Endothelial cell of umbilical vein (primary cell): ENCODE measurements at regions not wholly inside any gene's neighbourhood (a gene's known extent, or its start where the extent isn't known, plus 50 kb on each side); places are given as distances from the start of the nearest gene placed in this dataset.

Experiments used
- BruUV-seq: library from RNA; stranded (reverse); fragments of 400-500 nt; replicated peaks from 2 replicates; lab custom pipeline; 2021; lab: Mats Ljungman, UMichigan
- CTCF ChIA-PET: fragments of 300-600, 350-600 bp; sonication (Branson Sonifier 250); formaldehyde crosslinking; loops from one replicate; lab custom pipeline; 2021; ENCODE audit warnings: antibody characterized with exemption, inconsistent platforms; lab: Charles Lee
- POLR2A ChIA-PET: fragments of 300-600, 350-600 bp; sonication (Branson Sonifier 250); formaldehyde crosslinking; loops from one replicate; lab custom pipeline; 2021; ENCODE audit warnings: antibody characterized with exemption, inconsistent platforms; lab: Charles Lee
- DNase-seq: peaks from one replicate; pipeline ENCODE4 v3.0.0-alpha.2; 2011; ENCODE audit warnings: low read depth, low spot score
- FAIRE-seq: peaks from 2 replicates; lab custom pipeline; 2011; peaks lifted over from hg19 to GRCh38; lab: Jason Lieb, UNC
- H2AFZ ChIP-seq: 2 replicates; pipeline ENCODE4 v1.6.0; 2012; ENCODE audit warnings: low read depth, low read length, control low read depth, inconsistent platforms
- H3K27ac ChIP-seq: 2 replicates; pipeline ENCODE4 v1.5.1; 2011; ENCODE audit warnings: low read depth, mild to moderate bottlenecking, control low read depth, low read length, moderate library complexity; ENCODE audit not compliant: insufficient read depth
- H3K27me3 ChIP-seq, 2 experiments: 2 replicates each; pipeline versions ENCODE4 v1.6.0 to v1.6.1; 2011; ENCODE audit warnings: low read length in 2 of 2, mixed read lengths in 1 of 2; ENCODE audit not compliant: control insufficient read depth in 2 of 2, insufficient read depth in 2 of 2
- H3K36me3 ChIP-seq, 2 experiments: 2 replicates in 1 of 2; 3 replicates in 1 of 2; pipeline ENCODE4 v1.5.1; 2011; ENCODE audit warnings: low read length in 2 of 2, mild to moderate bottlenecking in 1 of 2, moderate library complexity in 1 of 2; ENCODE audit not compliant: control insufficient read depth in 2 of 2, insufficient read depth in 2 of 2; ENCODE audit errors: extremely low read depth in 1 of 2
- H3K4me1 ChIP-seq: 3 replicates; pipeline ENCODE4 v1.5.1; 2011; ENCODE audit warnings: mild to moderate bottlenecking, low read length; ENCODE audit not compliant: control insufficient read depth, insufficient read depth; ENCODE audit errors: extremely low read depth
- H3K4me2 ChIP-seq: 2 replicates; pipeline ENCODE4 v1.6.1; 2011; ENCODE audit warnings: low read length, control low read depth, mixed read lengths; ENCODE audit not compliant: insufficient read depth
- H3K4me3 ChIP-seq, 3 experiments: fragments of 200-600 bp in 1 of 3; sonication (generic), shearing (Covaris generic) in 1 of 3; replicated peaks in 1 of 3; 2 replicates each; pipeline ENCODE4 v1.5.1; 2011 to 2016; ENCODE audit warnings: control low read depth in 3 of 3, low read length in 3 of 3, mild to moderate bottlenecking in 2 of 3, inconsistent platforms in 1 of 3, low read depth in 1 of 3, moderate library complexity in 1 of 3; ENCODE audit not compliant: insufficient read depth in 1 of 3
- H3K79me2 ChIP-seq: 2 replicates; pipeline ENCODE4 v1.6.0; 2012; ENCODE audit warnings: low read length, inconsistent platforms; ENCODE audit not compliant: control insufficient read depth, insufficient read depth
- H3K9ac ChIP-seq: replicated peaks from 2 replicates; pipeline ENCODE3; 2011; ENCODE audit warnings: low read length, control low read depth; ENCODE audit not compliant: insufficient read depth; ENCODE audit errors: extremely low read depth
- H3K9me1 ChIP-seq: replicated peaks from 3 replicates; pipeline ENCODE4 v1.6.0; 2011; ENCODE audit warnings: mild to moderate bottlenecking, low read length; ENCODE audit not compliant: control insufficient read depth, insufficient read depth; ENCODE audit errors: extremely low read depth
- H3K9me3 ChIP-seq: replicated peaks from 2 replicates; pipeline ENCODE4 v1.5.1; 2012; ENCODE audit warnings: low read length, inconsistent platforms; ENCODE audit not compliant: control insufficient read depth, insufficient read depth
- H4K20me1 ChIP-seq: replicated peaks from 2 replicates; pipeline ENCODE3; 2011; ENCODE audit warnings: mild to moderate bottlenecking, low read length; ENCODE audit not compliant: control insufficient read depth, insufficient read depth; ENCODE audit errors: extremely low read depth
- CTCF ChIP-seq, 2 donors: IDR thresholded peaks; 1 replicate in 1 of 2; 2 replicates in 1 of 2; pipeline ENCODE4 v1.5.1; 2011; ENCODE audit warnings: low read length in 2 of 2, mild to moderate bottlenecking in 2 of 2, moderate library complexity in 2 of 2, control low read depth in 1 of 2, inconsistent platforms in 1 of 2, low read depth in 1 of 2; ENCODE audit not compliant: insufficient read depth in 1 of 2; ENCODE audit errors: extremely low read depth in 1 of 2
- FOS ChIP-seq: IDR thresholded peaks from 2 replicates; pipeline ENCODE4 v1.6.1; 2011; ENCODE audit warnings: mild to moderate bottlenecking, low read length, moderate library complexity, borderline replicate concordance; ENCODE audit not compliant: insufficient read depth
- JUN ChIP-seq: IDR thresholded peaks from 2 replicates; pipeline ENCODE4 v1.6.1; 2011; ENCODE audit warnings: borderline replicate concordance, low read depth; ENCODE audit not compliant: insufficient read length, insufficient read depth
- MYC ChIP-seq: IDR thresholded peaks from one replicate; pipeline ENCODE4 v1.6.1; 2011; ENCODE audit warnings: mild to moderate bottlenecking, low read depth, low read length
- dilution Hi-C: fragments of 300-500 bp; cut with MboI; formaldehyde crosslinking; loops from one replicate; pipeline ENCODE4 v1.15.0; 2019; ENCODE audit warnings: low sequenced_read_pairs; ENCODE audit not compliant: extremely low pct_ligation_motif_present
- intact Hi-C: fragments of 100-400 bp; cut with micrococcal nuclease; formaldehyde crosslinking; loops from one replicate; pipeline ENCODE4 v1.10.0; 2022

GRCh38 chr2:100214265-100214971 is 72.0 kb upstream of the AFF3 start:
- ChIA-PET POLR2A (no interaction called here), CTCF (interaction anchor here (1.0 to 1.2 kb wide), 2 partner anchors 8 to 395 kb away, joined by 3 read pairs; no protein-coding TSS in a partner anchor)
- Histone ChIP-seq H3K9ac (no peak overlapping the region), H3K79me2 (no peaks in the 10 kb centered on the region), H4K20me1 (no peaks in the 10 kb centered on the region), H3K9me1 (no peaks in the 10 kb centered on the region), H3K9me3 (no peaks in the 10 kb centered on the region), H3K4me3 (no peak overlapping the region), H3K27ac (no peak overlapping the region), H3K27me3 (peaks cover 1 to 11% of the 10 kb centered on the region in 2 experiments), H3K4me1 (no peaks in the 10 kb centered on the region), H3K4me2 (no peak overlapping the region), H3K36me3 (no peaks in the 10 kb centered on the region), H2AFZ (no peak overlapping the region)
- TF ChIP-seq FOS (no peak), CTCF (IDR thresholded peaks at IDR 0.05; ENCODE audit: extremely low read depth in 1 of 2, insufficient read depth in 1 of 2, low read depth in 1 of 2, low read length in 2 of 2) (no peak), MYC (no peak)
- no peak for DNase-seq
- FAIRE-seq, result no peak
- dilution Hi-C loops, result no loop called here
- intact Hi-C loops, result no loop called here
- no TSS peak for BruUV-seq

- H3K4me1 ChIP-seq, result no peaks in the 10 kb centered on the region
- H3K4me2 ChIP-seq, result no peak overlapping the region
- intact Hi-C loops (no loop called here), dilution Hi-C loops (no loop called here)
- H3K79me2 ChIP-seq, result no peaks in the 10 kb centered on the region
- H3K36me3 ChIP-seq, result no peaks in the 10 kb centered on the region
- no TSS peak for BruUV-seq
- ChIA-PET CTCF (interaction anchor here (1.0 kb wide), 1 partner anchor 9 kb away, joined by 3 read pairs; no protein-coding TSS in a partner anchor), POLR2A (no interaction called here)
- H2AFZ ChIP-seq, result no peak overlapping the region
- DNase-seq (no peak), FAIRE-seq (no peak)
- H3K9ac ChIP-seq, result no peak overlapping the region
- no peak for TF ChIP-seq JUN
- H3K9me3 ChIP-seq, result no peaks in the 10 kb centered on the region
- peaks cover 2 to 11% of the 10 kb centered on the region in 2 experiments for H3K27me3 ChIP-seq
- no peaks in the 10 kb centered on the region for H4K20me1 ChIP-seq
- no peak overlapping the region for H3K27ac ChIP-seq
- H3K4me3 ChIP-seq, result no peak overlapping the region
- no peaks in the 10 kb centered on the region for H3K9me1 ChIP-seq
These were observed 71.2 kb upstream of the AFF3 start for GRCh38 chr2:100213595-100213994.
